ENCODE measurements at regions not wholly inside any gene's neighbourhood (a gene's known extent, or its start where the extent isn't known, plus 50 kb on each side); places are given as distances from the start of the nearest gene placed in this dataset.

GRCh38 chr2:2981000-2981399, 396.6 kb downstream of the EIPR1 start:
- no peak for ATAC-seq (ENCODE audit: insufficient number of reproducible peaks, low FRiP score, low read depth)
- Histone ChIP-seq H3K4me3 (no peak overlapping the region), H3K9me3 (no peaks in the 10 kb centered on the region), H3K36me3 (no peaks in the 10 kb centered on the region), H3K27ac (no peak overlapping the region), H3K4me1 (ENCODE audit: control insufficient read depth in 1 of 2, low read depth in 2 of 2) (no peaks in the 10 kb centered on the region), H3K27me3 (replicated peaks; ENCODE audit: insufficient read depth) (no peaks in the 10 kb centered on the region)
- no peak for TF ChIP-seq CTCF (IDR thresholded peaks at IDR 0.05)
- no peak for DNase-seq (ENCODE audit: low spot score)

GRCh38 chr2:2974982-2975381, 402.6 kb downstream of the EIPR1 start:
- DNase-seq (ENCODE audit: low spot score) (no peak), ATAC-seq (ENCODE audit: insufficient number of reproducible peaks, low FRiP score, low read depth) (no peak)
- Histone ChIP-seq H3K9me3 (no peaks in the 10 kb centered on the region), H3K36me3 (no peaks in the 10 kb centered on the region), H3K27ac (no peak overlapping the region), H3K4me1 (ENCODE audit: control insufficient read depth in 1 of 2, low read depth in 2 of 2) (no peaks in the 10 kb centered on the region), H3K4me3 (no peak overlapping the region), H3K27me3 (replicated peaks; ENCODE audit: insufficient read depth) (no peaks in the 10 kb centered on the region)
- no peak for TF ChIP-seq CTCF (IDR thresholded peaks at IDR 0.05)

- ATAC-seq (ENCODE audit: insufficient number of reproducible peaks, low FRiP score, low read depth) = no peak
- H3K36me3 ChIP-seq = no peaks in the 10 kb centered on the region
Measured at GRCh38 chr2:2960441-2961133, 417.0 kb downstream of the EIPR1 start.

DNA sequence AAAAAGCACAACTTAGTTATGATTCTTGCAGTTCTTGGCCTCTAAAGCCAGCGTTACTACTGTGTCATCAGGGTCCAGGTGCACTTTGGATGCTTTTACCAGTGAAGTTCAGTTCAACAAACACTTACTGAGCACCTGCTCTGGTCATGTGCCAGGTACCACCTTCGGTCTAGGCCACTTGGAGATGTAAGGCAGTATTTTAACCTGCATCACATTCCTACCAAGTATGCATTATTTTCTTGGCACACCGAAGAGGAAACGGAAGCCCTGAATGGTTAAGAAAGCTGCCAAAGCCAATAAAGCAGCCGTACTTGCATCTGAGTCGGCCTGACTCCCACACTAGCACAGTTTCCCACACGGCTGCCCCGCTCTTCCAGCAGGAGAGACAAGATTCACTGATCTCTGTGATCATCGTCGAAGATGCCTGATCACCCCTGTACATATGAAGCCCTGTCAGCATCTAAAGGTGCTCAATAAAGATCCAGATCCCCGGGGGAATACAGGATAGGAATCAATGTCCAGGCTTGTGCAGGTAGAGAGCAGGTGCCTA, 427.1 kb downstream of the EIPR1 start:
- no peaks in the 10 kb centered on the region for H3K4me1 ChIP-seq (ENCODE audit: control insufficient read depth in 1 of 2, low read depth in 2 of 2)
- H3K27me3 ChIP-seq (replicated peaks; ENCODE audit: insufficient read depth) = no peaks in the 10 kb centered on the region
- no peak for ATAC-seq (ENCODE audit: insufficient number of reproducible peaks, low FRiP score, low read depth)
- TF ChIP-seq CTCF (IDR thresholded peaks at IDR 0.05) = no peak
- H3K27ac ChIP-seq = no peak overlapping the region
- no peaks in the 10 kb centered on the region for H3K36me3 ChIP-seq
- DNase-seq (ENCODE audit: low spot score) = no peak
- H3K9me3 ChIP-seq = no peaks in the 10 kb centered on the region
- H3K4me3 ChIP-seq = no peak overlapping the region

More at GRCh38 chr2:2960441-2961133, 417.0 kb downstream of the EIPR1 start:
- no peak overlapping the region for H3K4me3 ChIP-seq
- H3K27me3 ChIP-seq (replicated peaks; ENCODE audit: insufficient read depth) = no peaks in the 10 kb centered on the region
- H3K9me3 ChIP-seq = no peaks in the 10 kb centered on the region
- TF ChIP-seq CTCF (IDR thresholded peaks at IDR 0.05) = no peak
- DNase-seq (ENCODE audit: low spot score) = no peak
- no peak overlapping the region for H3K27ac ChIP-seq
- no peaks in the 10 kb centered on the region for H3K4me1 ChIP-seq (ENCODE audit: control insufficient read depth in 1 of 2, low read depth in 2 of 2)

GRCh38 chr2:2947406-2947805, 430.2 kb downstream of the EIPR1 start:
- no peaks in the 10 kb centered on the region for H3K27me3 ChIP-seq (replicated peaks; ENCODE audit: insufficient read depth)
- no peak for DNase-seq (ENCODE audit: low spot score)
- H3K9me3 ChIP-seq = no peaks in the 10 kb centered on the region
- no peak overlapping the region for H3K27ac ChIP-seq
- no peak overlapping the region for H3K4me3 ChIP-seq
- ATAC-seq (ENCODE audit: insufficient number of reproducible peaks, low FRiP score, low read depth) = no peak
- no peak for TF ChIP-seq CTCF (IDR thresholded peaks at IDR 0.05)
- no peaks in the 10 kb centered on the region for H3K36me3 ChIP-seq
- no peaks in the 10 kb centered on the region for H3K4me1 ChIP-seq (ENCODE audit: control insufficient read depth in 1 of 2, low read depth in 2 of 2)
